HG03565 (cell line): ENCODE measurements at regions not wholly inside any gene's neighbourhood (a gene's known extent, or its start where the extent isn't known, plus 50 kb on each side); places are given as distances from the start of the nearest gene placed in this dataset.
"Not testable (repeated sequence)": the region's sequence is repeated elsewhere in the genome, so short reads cannot be mapped to it uniquely, and the experiment has no call there.

Source experiments
- ATAC-seq: cut with Tn5 transposase; IDR thresholded peaks from one replicate; pipeline ENCODE4 v1.9.1; 2021; ENCODE audit warnings: mild to moderate bottlenecking, moderate library complexity; ENCODE audit not compliant: unreplicated experiment

- ATAC-seq: no peak
These were observed 190.9 kb downstream of the XPNPEP1 start for GRCh38 chr10:109732254-109732965.

DNA sequence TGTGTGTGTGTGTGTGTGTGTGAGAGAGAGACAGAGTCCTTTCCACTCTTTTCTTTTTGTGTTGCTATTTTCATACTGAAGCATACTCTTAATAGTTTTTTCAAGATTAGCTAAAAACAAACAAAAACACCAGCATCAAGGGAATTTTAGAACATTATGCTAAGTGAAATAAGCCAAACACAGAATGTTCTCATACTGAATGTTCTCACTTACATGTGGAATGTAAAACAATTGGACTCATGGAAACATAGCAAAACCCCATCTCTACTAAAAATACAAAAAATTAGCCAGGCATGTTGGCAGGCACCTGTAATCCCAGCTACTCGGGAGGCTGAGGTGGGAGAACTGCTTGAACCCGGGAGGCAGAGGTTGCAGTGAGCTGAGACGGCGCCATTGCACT is 193.4 kb downstream of the XPNPEP1 start:
- ATAC-seq: not testable (repeated sequence)

- no peak for ATAC-seq
These were observed 195.9 kb downstream of the XPNPEP1 start for GRCh38 chr10:109727436-109727835.

- ATAC-seq: no peak
These were observed 196.8 kb downstream of the XPNPEP1 start for GRCh38 chr10:109726473-109726872.

GRCh38 chr10:109723305-109723704 is 200.0 kb downstream of the XPNPEP1 start:
- no peak for ATAC-seq

GRCh38 chr10:109721453-109722064 is 201.8 kb downstream of the XPNPEP1 start:
- no peak for ATAC-seq

- no peak for ATAC-seq
These were observed 217.2 kb downstream of the XPNPEP1 start for GRCh38 chr10:109706026-109706560.

GRCh38 chr10:109701633-109702215 is 221.6 kb downstream of the XPNPEP1 start:
- ATAC-seq: no peak

GRCh38 chr10:109698882-109699664 is 224.2 kb downstream of the XPNPEP1 start:
- no peak for ATAC-seq

- ATAC-seq: no peak
These were observed 225.2 kb downstream of the XPNPEP1 start for GRCh38 chr10:109698086-109698485.

GRCh38 chr10:109696981-109697775 is 226.1 kb downstream of the XPNPEP1 start:
- ATAC-seq: no peak

DNA sequence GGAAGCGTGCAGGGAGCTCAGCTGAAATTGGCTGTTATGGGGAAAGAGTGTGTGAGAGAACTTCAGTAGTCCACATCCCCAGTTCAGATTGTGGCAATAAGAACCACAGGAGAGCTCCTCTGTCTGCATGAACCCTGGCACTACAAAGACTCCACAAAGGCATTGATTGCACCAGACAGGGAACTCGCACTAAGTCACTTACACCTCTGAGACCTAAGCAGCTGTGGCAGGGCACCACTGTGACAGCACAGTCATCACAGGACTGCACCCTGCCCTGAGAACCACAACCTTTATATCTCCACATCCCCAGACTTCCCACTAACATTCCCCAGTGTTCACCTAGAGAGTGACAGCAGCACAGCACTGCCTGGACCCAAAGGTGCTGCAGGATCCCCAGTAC is 226.8 kb downstream of the XPNPEP1 start:
- ATAC-seq: no peak

DNA sequence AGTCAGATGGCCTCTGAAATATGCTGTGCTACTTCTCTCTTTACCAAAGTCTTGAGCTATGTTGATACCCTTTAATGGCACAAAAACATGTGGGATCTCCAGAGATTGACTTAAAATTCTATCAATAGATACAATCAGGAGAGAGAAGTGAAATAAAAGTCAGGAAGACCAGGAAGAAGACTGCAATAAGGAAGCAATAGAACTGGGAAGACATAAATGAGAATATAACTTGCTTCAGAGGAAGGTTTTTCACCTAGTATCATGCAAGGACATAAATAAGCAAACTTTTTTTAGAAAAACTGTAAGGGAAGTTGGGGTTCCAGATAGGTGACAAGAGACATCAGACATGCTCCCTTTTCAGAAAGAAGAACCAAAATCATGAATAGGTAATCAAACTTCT is 227.3 kb downstream of the XPNPEP1 start:
- ATAC-seq: no peak

- no peak for ATAC-seq
These were observed 233.5 kb downstream of the XPNPEP1 start for GRCh38 chr10:109689785-109690184.

DNA sequence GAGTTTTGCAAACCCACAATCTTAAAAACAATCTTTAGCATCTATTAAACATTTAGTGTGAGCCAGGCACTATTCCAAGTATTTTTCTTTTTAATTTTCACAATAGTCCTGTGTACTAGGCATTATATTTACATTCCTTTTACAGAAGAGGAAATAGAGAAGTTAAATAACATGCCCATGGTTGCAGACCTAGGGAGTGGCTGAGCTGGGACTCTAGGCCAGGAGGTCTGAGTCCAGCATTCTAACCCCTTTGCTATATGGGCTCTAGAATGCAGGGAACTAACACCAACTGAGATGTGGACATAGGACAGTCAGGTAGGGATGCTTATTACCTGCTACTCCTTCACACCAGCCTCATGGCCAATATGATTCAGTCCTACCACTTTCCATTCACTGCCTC is 243.8 kb downstream of the XPNPEP1 start:
- ATAC-seq: no peak

- no peak for ATAC-seq
These were observed 244.5 kb downstream of the XPNPEP1 start for GRCh38 chr10:109678857-109679256.

DNA sequence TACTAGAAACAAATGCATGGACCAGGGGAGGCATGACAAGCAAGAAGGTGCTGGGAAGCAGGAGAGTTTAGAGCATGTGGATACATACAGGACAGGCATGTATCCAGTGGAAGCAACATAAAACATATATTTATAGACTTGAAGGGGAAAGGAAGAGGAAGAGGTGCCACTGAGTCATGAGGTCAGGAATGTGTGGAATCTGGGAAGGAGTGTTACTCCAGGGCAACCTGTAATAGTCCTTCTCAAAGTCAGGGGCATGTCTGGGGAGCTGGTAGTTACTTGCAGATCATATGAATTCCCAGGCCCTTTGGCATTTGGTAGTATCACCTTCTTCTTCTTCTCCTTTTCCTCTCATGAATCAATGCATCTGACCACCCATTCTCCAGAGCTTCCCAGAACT is 246.6 kb downstream of the XPNPEP1 start:
- ATAC-seq: no peak

DNA sequence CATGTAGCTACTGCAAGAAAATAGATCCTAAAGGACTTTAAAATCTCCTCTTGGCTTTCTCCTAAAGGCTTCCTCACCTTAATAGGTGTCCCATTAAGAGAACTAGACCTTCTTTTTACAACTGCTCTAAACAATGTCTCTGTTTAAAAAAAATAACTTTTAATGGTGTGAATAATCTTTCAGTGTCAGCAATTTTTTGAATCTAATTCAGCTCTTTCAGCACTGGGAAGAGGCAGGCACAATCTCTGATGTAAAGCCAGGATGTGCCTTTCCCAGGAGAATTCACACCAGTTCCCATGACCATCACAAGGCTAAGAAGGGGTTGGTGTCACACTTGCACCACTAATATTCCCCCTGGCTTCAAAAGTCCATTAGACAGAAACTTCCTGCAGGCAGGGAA is 254.6 kb downstream of the XPNPEP1 start:
- no peak for ATAC-seq

DNA sequence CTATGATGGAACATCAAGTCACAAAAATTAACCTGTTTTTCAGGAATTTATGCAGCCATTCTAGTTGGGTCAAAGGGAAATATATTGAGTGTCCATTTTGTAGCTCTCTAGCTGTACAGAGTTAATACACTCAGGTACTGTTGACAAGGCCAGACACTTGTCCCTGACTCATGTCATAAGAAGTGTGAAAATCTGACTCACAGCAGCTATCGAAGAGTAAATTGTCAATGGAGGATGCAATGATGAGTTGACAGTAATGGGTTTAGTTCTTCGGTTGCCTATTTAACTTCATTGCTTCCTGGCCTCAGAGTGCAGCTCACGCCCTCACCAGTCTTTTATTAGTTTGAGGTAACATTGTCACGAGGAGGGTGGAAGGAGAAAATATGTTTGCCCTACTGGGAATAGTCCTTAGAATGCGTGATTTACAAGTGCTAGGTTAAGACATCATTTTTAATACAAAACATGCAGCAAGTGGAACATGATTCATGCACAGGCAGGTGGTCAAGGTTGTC is 255.1 kb downstream of the XPNPEP1 start:
- no peak for ATAC-seq

DNA sequence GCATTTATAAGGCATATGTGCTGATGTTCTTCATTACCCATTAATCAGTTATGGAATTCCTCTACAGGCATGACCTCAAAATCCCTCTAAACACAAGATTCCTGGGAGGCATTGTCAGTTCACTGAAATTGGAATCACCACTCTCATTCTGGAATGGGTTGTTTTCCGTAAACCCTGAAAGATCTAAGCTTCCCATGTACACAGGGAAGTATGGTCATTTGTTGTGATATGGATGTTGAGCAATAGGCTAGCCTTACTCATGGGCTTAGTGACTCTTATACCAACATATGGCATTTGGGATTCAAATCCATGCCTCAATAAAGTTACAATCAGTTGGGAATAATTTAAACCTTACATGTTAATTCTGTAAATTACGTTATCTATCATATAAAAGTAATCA is 258.0 kb downstream of the XPNPEP1 start:
- no peak for ATAC-seq
